Neural cell (in vitro differentiated cells): ENCODE measurements at regions not wholly inside any gene's neighbourhood (a gene's known extent, or its start where the extent isn't known, plus 50 kb on each side); places are given as distances from the start of the nearest gene placed in this dataset.

ENCODE experiments used
- H2AFZ ChIP-seq: fragments of 200-600, 300-800 bp; sonication (generic), shearing (Covaris generic); 2 replicates; pipeline ENCODE4 v1.6.0; 2014; ENCODE audit warnings: low read depth, mild to moderate bottlenecking, antibody characterized with exemption, low read length, moderate library complexity
- H3F3A ChIP-seq: fragments of 200-600 bp; shearing (Covaris generic); 2 replicates; pipeline ENCODE4 v1.6.1; 2016; ENCODE audit warnings: mild to moderate bottlenecking, moderate library complexity, mixed read lengths, antibody characterized with exemption, low read length; ENCODE audit not compliant: insufficient read depth, poor library complexity, severe bottlenecking
- H3K27ac ChIP-seq: fragments of 200-600, 300-800 bp; sonication (generic), shearing (Covaris generic); 2 replicates; pipeline ENCODE4 v1.5.1; 2014; ENCODE audit warnings: mild to moderate bottlenecking, low read length, moderate library complexity
- H3K27me3 ChIP-seq: fragments of 300-800, 200-600 bp; sonication (generic), shearing (Covaris generic); 2 replicates; pipeline ENCODE4 v1.6.0; 2014; ENCODE audit warnings: mild to moderate bottlenecking, low read depth, low read length, moderate library complexity; ENCODE audit not compliant: insufficient read depth
- H3K36me3 ChIP-seq: fragments of 300-800, 200-600 bp; sonication (generic), shearing (Covaris generic); 2 replicates; pipeline ENCODE4 v1.5.1; 2014; ENCODE audit warnings: mild to moderate bottlenecking, antibody characterized with exemption, low read length, moderate library complexity; ENCODE audit not compliant: insufficient read depth
- H3K4me2 ChIP-seq: fragments of 300-800, 200-600 bp; sonication (generic), shearing (Covaris generic); 2 replicates; pipeline ENCODE4 v1.6.0; 2014; ENCODE audit warnings: mild to moderate bottlenecking, low read length
- H3K4me3 ChIP-seq: fragments of 300-800, 200-600 bp; sonication (generic), shearing (Covaris generic); 2 replicates; pipeline ENCODE4 v1.5.1; 2014; ENCODE audit warnings: mild to moderate bottlenecking, low read length, moderate library complexity
- H3K79me2 ChIP-seq: fragments of 200-600 bp; shearing (Covaris generic); replicated peaks from 2 replicates; pipeline ENCODE4 v1.6.0; 2014; ENCODE audit warnings: mild to moderate bottlenecking, low read length, moderate library complexity; ENCODE audit not compliant: insufficient read depth
- H3K9ac ChIP-seq: fragments of 300-800, 200-600 bp; sonication (generic), shearing (Covaris generic); 2 replicates; pipeline ENCODE4 v1.6.1; 2016; ENCODE audit warnings: mild to moderate bottlenecking, low read length, mixed read lengths
- H3K9me2 ChIP-seq: fragments of 200-600 bp; shearing (Covaris generic); 2 replicates; pipeline ENCODE4 v1.6.1; 2016; ENCODE audit warnings: mild to moderate bottlenecking, low read length, mixed read lengths; ENCODE audit not compliant: insufficient read depth
- H3K9me3 ChIP-seq: fragments of 200-600, 300-800 bp; sonication (generic), shearing (Covaris generic); 2 replicates; pipeline ENCODE4 v1.6.1; 2016; ENCODE audit warnings: mild to moderate bottlenecking, mixed run types, low read length, moderate library complexity, mixed read lengths
- H4K20me1 ChIP-seq: fragments of 200-600 bp; shearing (Covaris generic); 2 replicates; pipeline ENCODE4 v1.6.1; 2016; ENCODE audit warnings: mild to moderate bottlenecking, mixed run types; ENCODE audit not compliant: insufficient read depth
- CTCF ChIP-seq: fragments of 450-650 bp; IDR thresholded peaks from 2 replicates; pipeline ENCODE4 v1.5.1; 2014; ENCODE audit warnings: antibody characterized with exemption, mild to moderate bottlenecking, moderate library complexity; ENCODE audit not compliant: poor library complexity, severe bottlenecking
- EP300 ChIP-seq: fragments of 450-650 bp; conservative IDR thresholded peaks from 2 replicates; pipeline ENCODE4 v1.6.1; 2014; ENCODE audit warnings: antibody characterized with exemption, mild to moderate bottlenecking, moderate library complexity; ENCODE audit not compliant: poor library complexity, severe bottlenecking
- EZH2 ChIP-seq: fragments of 200-600, 300-800 bp; shearing (Covaris generic), sonication (generic); IDR thresholded peaks from 2 replicates; pipeline ENCODE4 v1.6.1; 2014; ENCODE audit warnings: antibody characterized with exemption, low read length, borderline replicate concordance, mild to moderate bottlenecking; ENCODE audit not compliant: insufficient read depth, poor library complexity, severe bottlenecking
- MXI1 ChIP-seq: fragments of 450-650 bp; conservative IDR thresholded peaks from 2 replicates; pipeline ENCODE4 v1.6.1; 2014; ENCODE audit warnings: antibody characterized with exemption, mild to moderate bottlenecking; ENCODE audit not compliant: poor library complexity, severe bottlenecking
- POLR2AphosphoS5 ChIP-seq: IDR thresholded peaks from 2 replicates; pipeline ENCODE4 v1.6.1; 2012
- RAD21 ChIP-seq: fragments of 450-650 bp; conservative IDR thresholded peaks from 2 replicates; pipeline ENCODE4 v1.6.1; 2014; ENCODE audit warnings: antibody characterized with exemption, mild to moderate bottlenecking, moderate library complexity
- REST ChIP-seq: IDR thresholded peaks from 2 replicates; pipeline ENCODE4 v1.6.1; 2012; ENCODE audit warnings: borderline replicate concordance
- SMC3 ChIP-seq: fragments of 450-650 bp; conservative IDR thresholded peaks from 2 replicates; pipeline ENCODE4 v1.6.1; 2014; ENCODE audit warnings: antibody characterized with exemption, mild to moderate bottlenecking, moderate library complexity; ENCODE audit not compliant: poor library complexity
- TAF1 ChIP-seq: IDR thresholded peaks from 2 replicates; pipeline ENCODE4 v1.6.1; 2012; ENCODE audit warnings: low read depth

DNA sequence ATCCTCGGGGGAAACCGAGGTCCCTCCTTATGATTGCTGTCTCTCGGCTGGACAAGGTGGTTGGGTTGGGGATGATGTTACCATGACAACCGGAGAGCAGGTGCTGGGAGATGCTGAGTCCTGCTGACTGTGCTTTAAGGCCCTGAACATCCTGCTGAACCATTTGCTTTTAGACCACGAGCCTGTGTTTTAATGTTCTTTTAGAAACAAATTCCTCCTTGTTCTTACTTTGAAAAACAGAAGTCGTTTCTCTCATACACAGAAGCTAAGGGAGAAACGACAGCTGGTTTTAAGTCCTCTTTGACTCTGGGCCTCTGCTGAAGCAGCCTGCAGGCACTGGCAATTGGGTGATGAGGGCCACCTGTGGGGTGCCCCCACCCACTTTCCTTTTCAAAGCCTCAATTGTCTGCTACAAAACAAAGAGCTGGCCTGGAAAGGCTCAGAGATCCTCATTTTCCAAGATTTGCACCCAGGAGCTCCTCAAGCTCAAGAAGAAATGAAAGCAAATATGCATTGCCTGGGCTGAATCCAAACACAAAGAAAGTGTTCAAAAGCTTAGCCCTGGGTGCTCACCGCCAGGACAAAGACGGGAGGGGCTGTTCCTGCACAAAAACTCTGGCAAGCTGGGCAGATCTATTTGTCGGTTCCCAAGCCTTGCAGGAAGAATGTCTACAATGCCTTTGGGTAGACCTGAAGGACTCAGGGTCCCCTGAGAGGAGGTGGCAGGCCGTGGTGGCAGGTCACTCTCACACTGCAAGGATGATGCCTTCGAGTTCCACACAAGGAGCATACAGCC lies 90.0 kb upstream of the CLMN start:
- no peaks in the 10 kb centered on the region for H3K27me3 ChIP-seq
- H3K79me2 ChIP-seq = no peaks in the 10 kb centered on the region
- no peaks in the 10 kb centered on the region for H3K36me3 ChIP-seq
- H4K20me1 ChIP-seq = no peaks in the 10 kb centered on the region
- no peak overlapping the region for H3K4me2 ChIP-seq
- no peaks in the 10 kb centered on the region for H3K9me2 ChIP-seq
- H2AFZ ChIP-seq = no peak overlapping the region
- no peak for TF ChIP-seq POLR2AphosphoS5
- TF ChIP-seq RAD21 = no peak
- TF ChIP-seq MXI1 = no peak
- TF ChIP-seq SMC3 = no peak
- no peak for TF ChIP-seq REST
- no peak for TF ChIP-seq EP300
- no peak for TF ChIP-seq TAF1
- no peak overlapping the region for H3K9ac ChIP-seq
- no peaks in the 10 kb centered on the region for H3F3A ChIP-seq
- H3K27ac ChIP-seq = no peak overlapping the region
- H3K4me3 ChIP-seq = no peak overlapping the region
- H3K9me3 ChIP-seq = no peaks in the 10 kb centered on the region

DNA sequence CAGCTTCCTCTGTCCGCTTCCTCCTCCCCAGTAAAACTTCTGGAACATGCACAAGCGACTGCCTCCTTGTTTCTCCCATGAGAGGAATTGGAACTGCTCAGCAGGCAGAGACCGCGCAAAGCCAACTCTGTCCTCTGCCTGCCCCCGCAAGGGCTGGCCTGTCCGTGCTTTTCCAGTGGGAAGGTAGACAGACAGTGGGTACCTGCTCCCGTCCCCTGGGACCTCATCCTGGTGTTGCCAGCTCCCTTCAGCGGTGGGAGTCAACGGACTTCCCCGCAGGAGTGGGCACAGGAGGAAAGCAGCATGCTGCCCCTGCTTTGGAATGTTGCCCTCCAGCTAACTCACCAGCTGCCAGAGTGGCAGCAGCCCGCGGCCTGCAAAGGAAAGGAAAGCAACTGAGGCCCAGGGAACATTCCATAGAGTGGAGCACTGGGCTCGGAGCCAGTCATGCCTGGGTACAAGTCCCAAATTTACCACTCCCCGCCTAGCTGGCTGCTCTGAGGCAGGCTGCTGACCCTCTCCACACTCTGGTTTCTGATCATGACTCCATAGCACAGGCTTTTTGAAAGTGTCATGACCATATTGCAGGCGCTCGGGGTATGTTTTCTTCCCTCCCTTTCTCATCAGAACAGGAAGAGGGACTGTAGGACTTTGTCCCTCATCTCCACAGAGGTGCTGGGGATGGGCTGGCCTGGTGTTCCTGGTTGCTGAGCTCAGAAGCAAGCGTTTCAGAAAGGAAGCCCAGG lies 89.2 kb upstream of the CLMN start:
- Histone ChIP-seq H3K4me3 (no peak overlapping the region), H2AFZ (no peak overlapping the region), H3K36me3 (no peaks in the 10 kb centered on the region), H3K4me2 (no peak overlapping the region), H3K9ac (no peak overlapping the region), H4K20me1 (no peaks in the 10 kb centered on the region), H3K9me2 (no peaks in the 10 kb centered on the region), H3K27me3 (no peaks in the 10 kb centered on the region), H3F3A (no peaks in the 10 kb centered on the region), H3K9me3 (no peaks in the 10 kb centered on the region), H3K27ac (no peak overlapping the region), H3K79me2 (no peaks in the 10 kb centered on the region)
- TF ChIP-seq RAD21 (no peak), EP300 (no peak), POLR2AphosphoS5 (no peak), REST (no peak), MXI1 (no peak), TAF1 (no peak), EZH2 (no peak), SMC3 (no peak), CTCF (no peak)
